Liver (tissue), 3 donors: ENCODE measurements at regions not wholly inside any gene's neighbourhood (a gene's known extent, or its start where the extent isn't known, plus 50 kb on each side); places are given as distances from the start of the nearest gene placed in this dataset.

Experiments
- CTCF ChIP-seq: fragments of 150-350 bp; IDR thresholded peaks from 2 replicates; pipeline ENCODE4 v1.5.1; 2017; ENCODE audit warnings: improper control_type of control experiment, low read depth, low read length; ENCODE audit not compliant: missing input control
- EGR1 ChIP-seq, 2 donors: IDR thresholded peaks; 2 replicates each; pipeline ENCODE4 v1.6.1; 2016 to 2018; ENCODE audit warnings: antibody characterized with exemption in 2 of 2, low read depth in 2 of 2
- FOXA2 ChIP-seq: IDR thresholded peaks from 2 replicates; pipeline ENCODE4 v1.6.1; 2016; ENCODE audit warnings: antibody characterized with exemption
- HNF4A ChIP-seq, 2 donors: conservative IDR thresholded peaks; 2 replicates each; pipeline ENCODE4 v1.6.1; 2016; ENCODE audit warnings: antibody characterized with exemption in 2 of 2, mild to moderate bottlenecking in 2 of 2
- MAX ChIP-seq: IDR thresholded peaks from 2 replicates; pipeline ENCODE4 v1.6.1; 2016; ENCODE audit warnings: antibody characterized with exemption
- REST ChIP-seq: IDR thresholded peaks from 2 replicates; pipeline ENCODE4 v1.6.1; 2016; ENCODE audit warnings: antibody characterized with exemption, mild to moderate bottlenecking
- SP1 ChIP-seq: IDR thresholded peaks from 2 replicates; pipeline ENCODE4 v1.6.1; 2018; ENCODE audit warnings: antibody characterized with exemption, mild to moderate bottlenecking
- TAF1 ChIP-seq: conservative IDR thresholded peaks from 2 replicates; pipeline ENCODE4 v1.6.1; 2016; ENCODE audit warnings: antibody characterized with exemption, mild to moderate bottlenecking
- donor health status: healthy.
- donor health status: healthy.

GRCh38 chr4:65126200-65126599, 544.1 kb downstream of the EPHA5 start:
- TF ChIP-seq CTCF (no peak), TAF1 (no peak), REST (no peak), HNF4A (conservative IDR thresholded peaks at IDR 0.05) (no peak), SP1 (no peak), MAX (no peak), EGR1 (IDR thresholded peaks at IDR 0.05; ENCODE audit: low read depth in 2 of 2) (no peak), FOXA2 (no peak)
